HG02884 (cell line): ENCODE measurements at regions not wholly inside any gene's neighbourhood (a gene's known extent, or its start where the extent isn't known, plus 50 kb on each side); places are given as distances from the start of the nearest gene placed in this dataset.
"Not testable (repeated sequence)": the region's sequence is repeated elsewhere in the genome, so short reads cannot be mapped to it uniquely, and the experiment has no call there.

Experiments used
- ATAC-seq: cut with Tn5 transposase; IDR thresholded peaks from one replicate; pipeline ENCODE4 v1.9.1; 2021; ENCODE audit warnings: mild to moderate bottlenecking, moderate library complexity; ENCODE audit not compliant: unreplicated experiment

DNA sequence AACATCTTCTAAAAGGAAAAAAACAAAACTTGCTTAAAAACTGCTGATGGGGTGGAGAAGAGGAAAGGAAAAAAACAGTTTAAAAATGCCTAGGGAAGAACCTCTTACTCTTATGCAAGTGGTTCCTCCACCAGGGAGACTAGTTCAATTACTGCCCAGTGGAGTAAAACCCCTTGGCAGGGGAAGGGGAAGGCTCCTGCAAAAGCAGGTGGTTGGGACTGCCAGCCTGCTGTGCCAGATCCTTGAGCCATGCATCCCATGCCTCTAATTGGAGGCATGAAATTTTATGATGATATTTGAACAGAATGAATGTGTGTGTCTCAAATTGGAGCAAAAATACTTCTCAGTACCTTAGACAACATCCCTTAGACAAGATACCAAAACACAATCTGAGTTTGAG is 118.8 kb downstream of the FSCB start:
- ATAC-seq, result no peak

DNA sequence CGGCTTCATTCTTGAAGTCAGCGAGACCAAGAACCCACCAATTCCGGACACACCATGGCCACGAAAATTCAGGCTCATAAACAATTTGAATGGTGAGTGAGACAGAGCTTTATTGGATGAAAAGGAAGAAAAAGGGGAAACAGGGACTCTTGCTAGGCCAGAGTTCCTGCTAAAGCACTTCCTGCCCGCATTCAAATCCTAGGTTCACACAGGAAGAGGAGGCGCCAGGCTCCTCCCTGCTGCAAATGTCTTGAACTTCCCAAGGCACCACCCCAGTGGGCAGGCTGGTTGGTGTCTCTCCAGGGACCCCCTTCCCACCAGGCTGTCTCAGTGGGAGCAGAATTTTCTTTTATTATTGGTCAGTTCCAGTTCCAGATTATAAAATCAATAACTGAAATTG is 121.2 kb downstream of the FSCB start:
- no peak for ATAC-seq

DNA sequence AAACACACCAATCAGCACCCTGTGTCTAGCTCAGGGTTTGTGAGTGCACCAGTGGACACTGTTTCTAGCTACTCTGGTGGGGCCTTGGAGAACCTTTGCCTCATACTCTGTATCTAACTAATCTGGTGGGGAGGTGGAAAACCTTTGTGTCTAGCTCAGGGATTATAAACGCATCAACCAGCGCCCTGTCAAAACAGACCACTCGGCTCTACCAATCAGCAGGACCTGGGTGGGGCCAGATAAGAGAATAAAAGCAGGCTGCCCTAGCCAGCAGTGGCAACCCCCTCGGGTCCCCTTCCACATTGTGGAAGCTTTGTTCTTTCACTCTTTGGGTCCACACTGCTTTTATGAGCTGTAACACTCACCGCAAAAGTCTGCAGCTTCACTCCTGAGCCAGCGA is 121.8 kb downstream of the FSCB start:
- not testable (repeated sequence) for ATAC-seq

DNA sequence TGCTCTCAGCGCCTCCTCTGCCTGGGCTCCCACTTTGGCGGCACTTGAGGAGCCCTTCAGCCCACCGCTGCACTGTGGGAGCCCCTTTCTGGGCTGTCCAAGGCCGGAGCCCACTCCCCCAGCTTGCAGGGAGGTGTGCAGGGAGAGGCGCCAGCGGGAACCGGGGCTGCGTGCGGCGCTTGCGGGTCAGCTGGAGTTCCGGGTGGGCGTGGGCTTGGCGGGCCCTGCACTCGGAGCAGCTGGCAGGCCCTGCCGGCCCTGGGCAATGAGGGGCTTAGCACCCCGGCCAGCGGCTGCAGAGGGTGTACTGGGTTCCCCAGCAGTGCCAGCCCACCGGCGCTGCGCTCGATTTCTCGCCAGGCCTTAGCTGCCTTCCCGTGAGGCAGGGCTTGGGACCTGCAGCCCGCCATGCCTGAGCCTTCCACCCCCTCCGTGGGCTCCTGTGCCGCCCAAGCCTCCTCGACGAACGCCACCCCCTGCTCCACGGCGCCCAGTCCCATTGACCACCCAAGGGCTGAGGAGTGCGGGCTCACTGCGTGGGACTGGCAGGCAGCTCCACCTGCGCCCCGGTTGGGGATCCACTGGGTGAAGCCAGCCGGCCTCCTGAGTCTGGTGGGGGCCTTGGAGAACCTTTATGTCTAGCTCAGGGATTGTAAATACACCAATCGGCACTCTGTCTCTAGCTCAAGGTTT is 122.3 kb downstream of the FSCB start:
- ATAC-seq, result not testable (repeated sequence)

DNA sequence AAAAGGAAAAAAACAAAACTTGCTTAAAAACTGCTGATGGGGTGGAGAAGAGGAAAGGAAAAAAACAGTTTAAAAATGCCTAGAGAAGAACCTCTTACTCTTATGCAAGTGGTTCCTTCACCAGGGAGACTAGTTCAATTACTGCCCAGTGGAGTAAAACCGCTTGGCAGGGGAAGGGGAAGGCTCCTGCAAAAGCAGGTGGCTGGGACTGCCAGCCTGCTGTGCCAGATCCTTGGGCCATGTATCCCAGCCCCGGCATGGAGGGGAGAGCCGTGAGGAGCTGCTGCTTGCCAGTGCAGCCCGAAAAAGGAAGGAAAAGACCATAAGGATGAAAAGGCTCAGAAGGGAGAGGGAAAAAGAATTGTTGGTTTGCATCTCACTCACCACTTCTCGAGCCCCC is 123.0 kb downstream of the FSCB start:
- no peak for ATAC-seq

DNA sequence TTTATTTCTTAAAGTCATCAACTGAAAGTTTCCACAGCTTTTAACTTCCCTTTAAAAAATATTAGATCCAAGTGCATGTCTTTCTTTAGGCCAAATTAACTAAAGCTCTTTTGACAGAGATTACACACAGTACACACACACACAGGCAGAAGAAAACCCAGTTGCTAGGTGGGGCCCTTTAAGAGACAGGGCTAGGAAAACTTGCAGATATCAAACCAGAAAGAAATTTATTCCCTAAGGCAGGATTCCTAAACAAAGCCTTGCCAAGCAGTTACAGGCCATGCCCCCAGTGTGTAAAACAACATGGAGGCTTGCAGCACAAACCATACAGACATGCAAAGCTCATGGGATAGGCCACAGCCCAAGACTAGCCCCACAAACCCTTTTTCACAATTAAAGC is 123.4 kb downstream of the FSCB start:
- no peak for ATAC-seq

DNA sequence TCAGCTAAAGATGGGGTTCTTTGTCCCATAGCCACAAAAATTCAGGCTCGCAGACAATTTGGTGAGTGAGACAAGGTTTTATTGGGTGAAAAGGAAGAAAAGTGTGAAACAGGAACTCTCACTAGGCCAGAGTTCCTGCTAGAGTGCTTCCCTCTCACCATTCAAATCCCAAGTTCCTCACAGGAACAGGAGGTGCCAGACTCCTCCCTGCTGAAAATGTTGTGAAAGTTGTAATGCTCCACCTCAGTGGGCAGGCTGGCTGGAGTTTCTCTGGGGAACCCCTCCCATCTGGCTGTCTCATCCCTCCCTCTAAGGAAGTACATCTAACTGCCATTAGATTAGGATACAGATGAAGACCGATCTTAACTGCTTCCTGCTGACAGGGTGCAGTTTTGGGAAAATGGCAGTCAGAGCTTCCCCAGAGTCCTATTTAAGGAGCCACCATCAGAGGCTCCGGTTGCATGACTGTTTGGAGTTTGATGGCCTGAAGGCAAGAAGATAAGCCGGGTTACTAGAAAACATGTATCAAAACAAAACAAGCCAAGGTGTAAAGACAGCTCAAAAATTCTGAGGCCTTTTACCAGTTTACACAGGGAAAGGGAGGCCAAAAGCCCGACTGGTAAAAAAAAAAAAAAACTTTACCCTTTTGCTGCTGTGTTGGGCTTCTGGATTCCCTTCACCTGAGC is 127.6 kb downstream of the FSCB start:
- ATAC-seq, result no peak

DNA sequence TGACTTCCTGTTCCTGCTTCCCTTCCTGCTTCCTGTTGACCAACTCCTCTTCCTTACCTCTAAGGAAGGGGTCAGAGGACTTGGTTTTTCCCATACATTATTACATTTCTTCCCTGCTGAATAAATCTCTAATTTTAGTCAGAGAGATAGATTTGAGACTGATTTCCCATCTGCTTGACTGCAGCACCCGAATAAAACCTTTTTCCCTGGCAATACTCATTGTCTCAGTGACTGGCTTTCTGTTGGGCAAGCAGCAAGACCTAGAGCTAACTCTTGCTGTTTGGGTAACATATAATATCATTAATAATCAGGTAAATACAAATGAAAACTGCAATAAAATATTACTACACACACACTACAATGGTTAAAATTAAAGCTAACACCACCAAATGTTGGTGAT is 132.2 kb downstream of the FSCB start:
- ATAC-seq, result no peak

DNA sequence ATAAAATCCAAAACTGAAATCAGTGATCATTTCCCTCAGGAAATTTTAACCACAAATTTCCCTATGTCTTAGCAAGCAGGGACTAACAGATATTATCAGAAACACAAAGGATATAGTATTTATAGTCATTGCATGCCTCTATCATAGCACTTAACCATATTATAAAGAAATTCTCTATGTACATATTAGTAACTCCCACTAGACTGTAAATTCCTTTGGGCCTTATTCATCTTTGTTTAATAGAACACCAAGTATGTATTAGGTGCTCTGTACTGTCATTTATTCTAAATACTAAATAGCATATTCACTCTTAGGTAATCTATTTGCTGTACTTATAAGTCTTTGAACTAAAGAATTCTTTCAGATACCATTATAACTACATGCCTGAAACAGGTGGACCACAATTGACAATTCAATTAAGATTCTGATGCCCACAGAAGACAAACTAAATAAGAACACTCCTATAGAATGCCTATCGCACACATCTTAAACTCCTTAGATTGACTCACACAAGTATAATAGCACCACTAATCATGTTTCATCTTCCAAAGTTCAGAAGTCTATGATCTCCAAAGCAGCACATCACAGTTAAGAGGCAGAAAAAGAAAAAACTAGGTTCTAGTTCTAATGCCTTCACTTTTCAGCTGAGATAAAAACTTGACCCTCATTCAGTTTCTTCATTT is 134.1 kb downstream of the FSCB start:
- ATAC-seq, result no peak

DNA sequence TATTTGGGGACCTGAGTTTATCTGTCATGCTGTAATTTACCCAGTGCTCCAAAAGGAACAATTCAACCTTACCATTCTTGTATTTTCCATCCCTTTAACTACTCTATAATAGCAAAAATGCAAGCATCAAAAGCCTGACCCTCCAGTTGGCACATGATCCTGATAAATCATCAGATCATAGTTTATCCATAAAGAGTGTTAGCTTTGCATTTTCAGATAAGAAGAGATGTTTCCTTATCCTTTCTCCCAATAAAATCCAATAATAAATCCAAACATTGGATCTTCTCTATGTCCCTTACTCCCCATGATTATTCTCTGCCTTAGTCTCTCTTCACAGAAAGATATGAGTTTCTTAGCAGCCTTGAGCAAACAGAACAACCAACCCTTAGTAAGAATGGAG is 134.9 kb downstream of the FSCB start:
- ATAC-seq, result no peak

DNA sequence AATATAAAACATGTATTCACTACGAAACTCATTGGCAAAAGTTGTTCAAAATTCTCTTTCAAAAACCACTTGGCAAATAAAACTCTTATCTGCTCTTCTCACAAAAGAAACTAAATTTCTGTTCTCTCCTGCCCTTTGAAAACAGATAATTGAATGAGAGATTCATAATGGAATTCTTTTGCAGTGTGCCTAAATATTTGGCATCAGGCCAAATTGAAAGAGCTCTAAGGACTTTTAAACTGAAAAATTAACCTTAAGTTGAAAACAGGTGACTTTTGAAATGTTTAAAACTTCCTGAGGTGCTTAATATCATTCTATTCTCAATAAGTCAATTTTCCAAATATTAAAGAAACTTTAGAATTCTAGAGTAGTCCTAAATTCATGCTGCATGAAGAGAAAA is 136.4 kb downstream of the FSCB start:
- ATAC-seq, result no peak

DNA sequence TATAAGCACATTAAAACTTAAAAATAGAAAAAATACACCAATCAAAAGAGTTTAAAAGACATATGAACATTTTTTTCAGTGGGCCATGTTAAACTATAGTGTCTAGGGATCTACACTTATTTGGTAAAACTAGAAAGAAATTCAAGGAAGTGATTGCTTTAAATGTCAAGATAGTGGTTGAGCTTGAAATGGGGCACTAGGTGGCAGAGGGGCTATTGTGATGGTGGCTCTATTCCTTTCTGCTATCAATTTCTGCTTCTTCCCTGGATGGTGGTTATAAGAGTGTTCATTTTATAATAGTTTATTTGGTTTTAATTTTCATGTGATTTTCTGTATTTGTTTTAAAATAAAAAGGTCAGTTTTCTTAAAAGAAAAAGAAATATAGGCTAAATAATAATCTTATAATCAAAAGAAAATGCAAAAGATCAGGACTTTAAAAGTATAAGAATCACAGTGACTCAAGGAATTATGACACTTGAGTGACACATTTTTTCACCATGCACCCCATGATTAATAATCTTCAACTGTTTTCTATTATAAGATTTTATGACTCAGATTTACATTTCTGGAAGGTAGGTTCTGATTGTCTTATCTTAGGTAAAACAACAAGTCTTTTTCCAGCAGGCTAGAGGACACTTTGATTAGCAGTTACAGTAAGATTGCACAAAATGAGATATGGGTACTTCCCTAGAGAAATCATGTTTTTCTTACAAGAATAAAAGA is 137.5 kb downstream of the FSCB start:
- ATAC-seq, result no peak

DNA sequence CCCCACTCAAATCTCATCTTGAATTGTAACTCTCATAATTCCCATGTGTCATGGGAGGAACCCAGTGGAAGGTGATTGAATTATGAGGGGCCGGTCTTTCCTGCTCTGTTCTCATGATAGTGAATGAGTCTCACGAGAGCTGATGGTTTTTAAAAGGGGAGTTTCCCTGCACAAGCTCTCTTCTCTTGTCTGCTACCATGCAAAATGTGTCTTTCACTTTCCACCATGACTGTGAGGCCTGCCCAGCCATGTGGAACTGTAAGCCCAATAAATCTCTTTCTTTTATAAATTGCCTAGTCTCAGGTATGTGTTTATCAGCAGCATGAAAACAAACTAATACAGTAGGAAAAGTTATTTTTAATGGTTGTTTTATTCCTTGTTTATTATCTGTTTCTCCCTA is 146.0 kb downstream of the FSCB start:
- no peak for ATAC-seq

DNA sequence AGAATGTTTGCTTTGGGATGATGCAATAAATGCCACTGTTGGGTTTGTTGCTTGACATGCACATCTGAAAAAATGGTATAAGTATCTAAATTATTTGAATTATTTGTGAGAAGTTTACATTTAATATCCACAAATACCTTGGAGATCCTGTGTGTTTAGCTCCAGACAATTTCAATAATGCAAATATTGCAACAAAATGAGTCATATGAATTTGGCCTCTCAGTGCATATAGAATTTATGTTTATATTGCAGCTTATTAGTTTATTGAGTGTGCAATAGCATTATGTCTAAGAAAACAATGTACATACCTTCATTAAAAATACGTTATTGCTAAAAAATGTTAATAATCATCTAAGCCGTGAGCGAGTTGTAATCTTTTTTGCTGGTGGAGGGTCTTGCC is 153.3 kb downstream of the FSCB start:
- no peak for ATAC-seq

DNA sequence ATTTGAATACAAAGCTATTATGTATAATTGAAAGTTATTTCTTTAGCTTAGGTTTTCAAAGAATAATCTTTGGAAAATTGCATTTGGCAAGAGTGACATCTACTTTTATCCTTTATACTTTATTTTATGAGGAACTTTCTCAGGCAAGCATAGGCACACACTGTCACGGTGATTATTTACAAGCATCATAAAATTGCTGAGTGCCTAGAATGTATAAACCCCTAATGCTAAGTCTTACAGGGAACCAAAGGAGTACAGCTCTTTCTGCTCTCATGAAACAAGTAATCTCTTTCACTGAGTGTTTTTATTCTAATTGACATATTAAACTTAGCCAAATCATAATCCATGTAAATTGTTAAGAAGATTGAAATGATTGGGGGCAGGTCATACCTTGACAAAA is 154.9 kb downstream of the FSCB start:
- no peak for ATAC-seq

DNA sequence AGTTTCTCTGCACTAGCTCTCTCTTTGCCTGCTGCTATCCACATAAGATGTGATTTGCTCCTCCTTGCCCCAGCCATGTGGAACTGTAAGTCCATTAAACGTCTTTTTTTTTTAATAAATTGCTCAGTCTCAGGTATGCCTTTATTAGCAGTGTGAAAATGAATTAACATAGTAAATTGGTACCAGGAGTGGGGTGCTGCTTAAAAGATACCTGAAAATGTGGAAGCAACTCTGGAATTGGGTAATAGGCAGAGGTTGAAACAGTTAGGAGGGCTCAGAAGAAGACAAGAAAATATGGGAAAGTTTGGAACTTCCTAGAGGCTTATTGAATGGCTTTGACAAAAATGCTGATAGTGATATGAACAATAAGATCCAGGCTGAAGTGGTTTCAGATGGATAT is 159.8 kb downstream of the FSCB start:
- no peak for ATAC-seq

DNA sequence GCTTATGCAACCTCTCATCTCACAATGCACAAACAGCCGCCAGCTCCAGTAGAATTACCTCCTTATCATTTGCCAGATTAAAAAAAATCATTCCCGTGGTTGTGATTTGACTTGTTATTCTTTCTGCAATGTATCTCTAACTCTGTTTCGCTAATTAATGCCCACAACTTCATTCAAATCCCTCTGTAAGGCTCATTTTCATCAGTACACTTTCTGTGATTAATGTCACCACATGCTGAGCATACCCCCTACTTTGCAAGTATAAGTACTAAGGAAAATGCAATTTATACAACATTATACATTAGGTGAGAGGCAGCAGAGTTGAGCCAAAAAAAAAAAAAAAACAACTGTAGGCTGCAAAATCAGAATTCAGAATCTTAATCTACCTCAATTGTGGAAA is 166.0 kb downstream of the FSCB start:
- no peak for ATAC-seq

DNA sequence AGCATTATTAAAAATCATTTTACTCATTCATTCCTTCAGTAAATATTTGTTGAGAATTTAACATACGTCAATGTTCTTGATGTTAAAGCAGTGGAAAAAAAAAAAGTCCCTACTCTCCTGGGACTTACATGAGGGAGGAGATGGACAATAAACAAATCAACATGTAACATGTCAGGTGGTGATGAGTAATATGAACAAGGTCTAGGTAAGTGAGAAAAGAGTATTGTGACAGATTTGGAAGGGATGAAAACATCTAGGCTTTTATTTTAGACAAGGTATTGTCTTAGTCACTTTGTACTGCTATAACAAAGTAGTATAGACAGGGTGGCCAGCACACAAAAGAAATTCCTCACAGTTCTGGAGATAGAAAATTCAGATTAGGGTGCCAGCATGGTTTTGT is 167.2 kb downstream of the FSCB start:
- ATAC-seq, result no peak

DNA sequence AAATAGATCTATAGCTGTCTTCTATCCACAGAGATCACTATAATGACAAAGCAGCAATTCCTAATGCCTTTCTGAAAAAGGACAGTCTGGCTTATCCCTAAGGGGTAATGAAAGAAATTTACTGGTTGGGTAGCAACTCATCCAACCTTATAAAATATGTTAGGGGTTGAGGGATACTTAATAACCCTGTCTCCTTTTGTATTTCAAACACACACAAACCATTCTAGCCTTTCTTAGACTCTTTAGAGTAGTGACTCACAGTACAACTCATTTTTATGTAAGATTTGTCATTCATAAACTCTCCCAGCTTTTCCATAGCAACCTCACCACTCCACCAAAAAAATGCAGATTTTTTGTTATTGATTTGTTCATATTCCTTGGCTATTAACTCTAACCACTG is 167.9 kb downstream of the FSCB start:
- no peak for ATAC-seq

DNA sequence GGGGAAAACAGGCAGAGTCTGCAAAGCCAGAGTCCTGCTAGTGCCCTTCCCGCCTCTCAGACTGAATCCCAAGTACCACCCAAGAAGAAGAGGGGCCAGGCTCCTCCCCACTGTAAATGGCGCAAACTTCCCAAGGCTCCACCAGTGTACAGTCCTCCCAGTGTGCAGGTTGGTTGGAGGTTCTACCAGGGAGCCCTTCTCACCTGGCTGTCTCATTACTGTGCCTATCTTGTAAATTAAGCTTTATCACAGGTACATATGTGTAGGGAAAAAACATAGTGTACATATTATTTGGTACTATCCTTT is 189.7 kb downstream of the FSCB start:
- ATAC-seq, result no peak

DNA sequence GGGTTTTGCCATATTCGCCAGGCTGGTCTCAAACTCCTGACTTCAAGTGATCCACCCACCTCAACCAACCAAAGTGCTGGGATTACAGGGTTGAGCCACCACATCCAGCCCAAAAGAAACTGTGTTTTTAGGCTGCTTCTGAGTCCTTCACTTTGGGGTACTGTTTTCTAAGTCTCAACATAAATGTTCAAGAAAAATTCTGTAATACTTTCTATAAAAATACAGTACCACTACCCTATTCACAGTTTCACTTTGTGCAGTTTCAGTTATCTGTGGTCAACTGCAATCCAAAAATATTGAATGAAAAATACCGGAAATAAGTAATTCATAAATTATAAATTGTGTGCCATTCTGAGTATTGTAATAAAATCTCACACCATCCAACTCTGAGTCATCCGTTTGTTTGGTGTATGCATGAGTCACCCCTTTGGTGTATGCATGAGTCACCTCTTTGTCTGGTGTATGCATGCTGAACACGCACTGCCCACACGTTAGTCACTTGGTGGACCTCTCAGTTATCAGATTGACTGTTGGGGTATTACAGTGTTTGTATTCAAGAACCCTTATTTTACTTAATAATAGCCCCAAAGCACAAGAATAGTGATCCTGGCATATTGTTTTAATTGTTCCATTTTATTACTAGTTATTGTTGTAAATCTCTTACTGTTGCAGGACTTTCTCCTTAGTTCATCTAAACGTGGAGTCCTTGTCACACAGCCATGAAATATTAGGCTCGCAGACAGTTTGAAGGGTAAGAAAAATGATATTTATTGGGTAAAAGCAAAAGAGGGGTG is 190.2 kb downstream of the FSCB start:
- ATAC-seq, result no peak
